CD1c-positive myeloid dendritic cell (primary cell): ENCODE measurements at regions not wholly inside any gene's neighbourhood (a gene's known extent, or its start where the extent isn't known, plus 50 kb on each side); places are given as distances from the start of the nearest gene placed in this dataset.
"Not testable (repeated sequence)": the region's sequence is repeated elsewhere in the genome, so short reads cannot be mapped to it uniquely, and the experiment has no call there.

ENCODE experiments used
- DNase-seq: peaks from one replicate; pipeline ENCODE4 v3.0.0-alpha.2; 2016; ENCODE audit errors: extremely low spot score

GRCh38 chr5:110242950-110243349 is 483.5 kb downstream of the TMEM232 start:
- DNase-seq = no peak

- DNase-seq = no peak
These were observed 477.6 kb downstream of the TMEM232 start for GRCh38 chr5:110248921-110249320.

- DNase-seq = no peak
These were observed 476.1 kb downstream of the TMEM232 start for GRCh38 chr5:110250355-110250754.

- no peak for DNase-seq
These were observed 475.7 kb downstream of the TMEM232 start for GRCh38 chr5:110250755-110251154.

GRCh38 chr5:110251366-110251765 is 475.1 kb downstream of the TMEM232 start:
- DNase-seq = no peak

- DNase-seq = no peak
These were observed 471.3 kb downstream of the TMEM232 start for GRCh38 chr5:110255194-110255593.

- no peak for DNase-seq
These were observed 470.2 kb downstream of the TMEM232 start for GRCh38 chr5:110256298-110256697.

GRCh38 chr5:110257971-110258370 is 468.5 kb downstream of the TMEM232 start:
- no peak for DNase-seq

- DNase-seq = no peak
These were observed 467.8 kb downstream of the TMEM232 start for GRCh38 chr5:110258460-110259216.

GRCh38 chr5:110262749-110263148 is 463.7 kb downstream of the TMEM232 start:
- DNase-seq = no peak

- DNase-seq = no peak
These were observed 461.8 kb downstream of the TMEM232 start for GRCh38 chr5:110264661-110265060.

GRCh38 chr5:110265162-110265561 is 461.3 kb downstream of the TMEM232 start:
- no peak for DNase-seq

GRCh38 chr5:110267714-110268113 is 458.8 kb downstream of the TMEM232 start:
- no peak for DNase-seq

GRCh38 chr5:110268283-110268682 is 458.2 kb downstream of the TMEM232 start:
- DNase-seq = no peak

- no peak for DNase-seq
These were observed 457.5 kb downstream of the TMEM232 start for GRCh38 chr5:110268985-110269384.

GRCh38 chr5:110269478-110270142 is 456.9 kb downstream of the TMEM232 start:
- DNase-seq = no peak

- no peak for DNase-seq
These were observed 450.6 kb downstream of the TMEM232 start for GRCh38 chr5:110275878-110276277.

GRCh38 chr5:110278449-110278848 is 448.0 kb downstream of the TMEM232 start:
- DNase-seq = not testable (repeated sequence)

GRCh38 chr5:110284121-110284520 is 442.4 kb downstream of the TMEM232 start:
- not testable (repeated sequence) for DNase-seq

- no peak for DNase-seq
These were observed 437.5 kb downstream of the TMEM232 start for GRCh38 chr5:110288766-110289511.

GRCh38 chr5:110289512-110289810 is 437.0 kb downstream of the TMEM232 start:
- no peak for DNase-seq

GRCh38 chr5:110290542-110290941 is 435.9 kb downstream of the TMEM232 start:
- no peak for DNase-seq

- no peak for DNase-seq
These were observed 432.2 kb downstream of the TMEM232 start for GRCh38 chr5:110294281-110294680.
